ENCODE measurements at regions not wholly inside any gene's neighbourhood (a gene's known extent, or its start where the extent isn't known, plus 50 kb on each side); places are given as distances from the start of the nearest gene placed in this dataset.

DNA sequence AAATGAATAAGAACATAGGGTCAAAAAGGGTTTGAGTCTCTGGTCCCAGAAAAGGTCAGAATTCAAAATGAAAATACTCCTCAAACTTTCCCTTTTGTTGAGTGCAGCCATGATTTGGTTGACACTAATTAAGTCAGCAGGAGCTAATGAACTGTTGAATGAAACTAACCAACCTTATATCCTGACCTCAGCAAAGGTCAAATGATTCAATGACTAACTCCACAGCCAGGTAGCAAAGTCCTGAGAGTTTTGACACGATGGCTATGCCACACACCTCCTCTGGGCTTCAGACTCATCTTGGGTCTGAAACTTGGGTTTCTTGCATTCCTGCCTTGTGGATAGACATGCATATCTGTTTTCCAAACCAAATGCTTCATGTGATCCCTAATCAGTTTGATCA lies 172.3 kb downstream of the INO80D start:
- Mint-ChIP-seq H3K36me3 (no peaks in the 10 kb centered on the region), H3K9me3 (no peaks in the 10 kb centered on the region), H3K4me1 (ENCODE audit: low read depth) (no peaks in the 10 kb centered on the region), H3K27ac (no peak overlapping the region), H3K27me3 (peaks cover 10% of the 10 kb centered on the region), H3K4me3 (no peak overlapping the region)
- intact Hi-C loops (cut with micrococcal nuclease), result no loop called here
- ChIA-PET CTCF (no interaction called here), POLR2A (no interaction called here)
- DNase-seq, result no peak

DNA sequence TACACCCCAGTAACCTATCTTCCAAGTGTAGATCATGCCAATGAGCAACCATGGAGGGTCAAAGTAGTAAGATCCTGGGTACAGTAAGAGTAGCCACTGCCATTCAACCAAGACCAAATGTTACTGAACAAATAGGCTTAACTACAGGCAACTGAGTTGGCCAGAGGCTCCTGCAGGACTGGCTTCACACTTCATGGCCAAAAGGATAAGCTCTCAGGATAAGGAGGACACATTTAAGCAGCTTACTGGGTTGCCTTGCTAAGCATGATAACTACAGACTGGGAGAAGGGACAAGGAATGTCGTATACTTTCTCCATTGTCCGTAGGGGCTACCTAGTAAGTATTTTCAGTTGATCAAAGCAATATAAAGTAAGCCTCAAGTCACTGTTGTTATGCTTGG lies 174.7 kb downstream of the INO80D start:
- no peaks in the 10 kb centered on the region for H3K36me3 Mint-ChIP-seq
- no peak overlapping the region for H3K27ac Mint-ChIP-seq
- no peak for DNase-seq
- ChIA-PET CTCF (interaction anchor here (0.6 to 1.5 kb wide), 2 partner anchors 14 to 15 kb away, joined by 3 to 6 read pairs; no protein-coding TSS in a partner anchor), POLR2A (no interaction called here)
- intact Hi-C loops (cut with micrococcal nuclease), result no loop called here
- peaks cover 10% of the 10 kb centered on the region for H3K27me3 Mint-ChIP-seq
- no peaks in the 10 kb centered on the region for H3K4me1 Mint-ChIP-seq (ENCODE audit: low read depth)
- no peaks in the 10 kb centered on the region for H3K9me3 Mint-ChIP-seq
- no peak overlapping the region for H3K4me3 Mint-ChIP-seq

DNA sequence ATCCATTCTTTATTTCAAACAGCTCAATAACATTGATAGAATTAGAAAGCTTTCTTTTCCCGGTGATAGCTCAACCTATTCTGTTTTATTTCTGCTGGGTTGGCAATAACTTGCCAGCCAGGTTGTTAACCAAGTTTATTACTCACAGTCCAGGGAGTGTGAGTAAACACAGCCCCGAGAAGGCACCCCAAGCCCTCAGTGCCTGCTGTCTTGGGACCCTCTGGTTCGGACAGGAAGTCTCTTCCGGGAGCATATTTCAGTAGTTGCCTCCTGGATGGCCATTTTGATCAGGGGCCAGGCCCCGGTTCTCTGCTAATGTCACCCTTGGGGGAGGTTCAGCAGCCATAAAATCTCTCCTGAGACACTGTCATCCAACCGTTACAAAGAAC lies 176.8 kb downstream of the INO80D start:
- intact Hi-C loops (cut with micrococcal nuclease), result no loop called here
- H3K4me1 Mint-ChIP-seq (ENCODE audit: low read depth), result no peaks in the 10 kb centered on the region
- no peak overlapping the region for H3K27ac Mint-ChIP-seq
- POLR2A ChIA-PET, result no interaction called here
- H3K36me3 Mint-ChIP-seq, result no peaks in the 10 kb centered on the region
- peaks cover 16% of the 10 kb centered on the region for H3K27me3 Mint-ChIP-seq
- H3K9me3 Mint-ChIP-seq, result no peaks in the 10 kb centered on the region
- DNase-seq, result no peak
- H3K4me3 Mint-ChIP-seq, result no peak overlapping the region
- CTCF ChIA-PET, result no interaction called here

DNA sequence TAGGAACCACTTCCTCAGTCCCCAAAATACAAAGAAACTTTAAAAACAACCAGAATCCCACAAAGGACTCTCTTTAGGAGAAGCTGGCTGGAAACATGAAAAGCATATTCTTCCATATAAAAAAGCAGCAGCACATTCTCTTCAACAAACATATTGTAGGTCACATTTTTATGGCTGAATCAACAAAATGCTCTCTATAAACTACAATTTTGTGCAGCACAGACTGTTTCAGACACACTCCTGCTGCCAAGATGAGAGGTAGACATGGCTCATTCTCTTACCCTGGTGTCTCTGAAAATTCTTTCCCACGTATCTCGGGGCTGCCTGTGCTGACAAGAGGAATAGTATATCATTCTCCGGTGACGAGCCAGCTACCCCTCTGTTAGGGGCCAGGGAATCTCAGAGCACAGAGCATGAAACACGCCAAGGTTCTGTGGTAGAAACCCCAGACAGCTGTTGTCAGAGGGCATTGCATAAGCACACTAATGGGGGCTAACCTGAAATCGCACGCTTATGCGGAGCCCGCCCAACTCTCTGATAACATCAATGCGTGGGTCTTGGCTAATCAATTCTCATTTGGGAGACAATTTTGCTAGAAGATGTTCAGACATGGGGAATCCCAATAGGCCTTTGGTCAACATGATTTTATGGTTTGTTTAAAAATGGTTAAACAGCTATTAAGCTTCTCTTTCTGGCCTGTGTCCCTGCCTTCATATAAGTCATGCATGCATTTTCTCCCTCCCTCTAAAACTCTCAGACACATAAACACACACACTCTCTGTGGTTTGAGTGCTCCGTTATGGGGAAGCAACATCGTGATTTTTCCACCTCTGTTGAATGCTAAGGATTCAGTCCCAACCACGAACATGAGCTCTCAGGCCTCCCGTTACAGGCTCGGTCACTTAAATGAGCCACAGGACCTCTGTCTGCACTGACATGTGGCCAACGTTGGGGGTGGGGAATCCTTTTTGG lies 177.5 kb downstream of the INO80D start:
- intact Hi-C loops (cut with micrococcal nuclease), result no loop called here
- POLR2A ChIA-PET, result no interaction called here
- no peak overlapping the region for H3K27ac Mint-ChIP-seq
- no peaks in the 10 kb centered on the region for H3K9me3 Mint-ChIP-seq
- DNase-seq, result no peak
- H3K27me3 Mint-ChIP-seq, result peaks cover 16% of the 10 kb centered on the region
- H3K36me3 Mint-ChIP-seq, result no peaks in the 10 kb centered on the region
- H3K4me3 Mint-ChIP-seq, result no peak overlapping the region
- no peaks in the 10 kb centered on the region for H3K4me1 Mint-ChIP-seq (ENCODE audit: low read depth)
- CTCF ChIA-PET, result no interaction called here

DNA sequence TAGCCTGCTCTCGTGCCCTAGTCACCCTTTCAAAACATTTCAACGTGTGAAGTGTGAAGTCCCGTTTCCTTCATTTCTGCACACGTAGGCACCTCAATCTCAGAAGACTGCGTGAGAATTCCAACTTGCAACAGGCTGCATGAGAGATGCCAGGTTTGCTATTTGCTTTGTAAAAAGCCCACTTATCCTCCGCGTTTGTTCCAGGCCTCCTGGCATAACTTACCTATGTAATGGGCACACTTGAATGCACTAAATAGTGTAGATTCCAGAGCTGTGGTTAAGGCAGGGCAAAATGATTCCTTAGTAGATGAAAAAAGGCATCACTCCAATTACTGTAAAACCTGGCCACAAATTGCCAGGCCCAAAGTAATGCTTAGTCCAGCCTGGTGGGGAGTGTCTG lies 179.6 kb downstream of the INO80D start:
- ChIA-PET POLR2A (no interaction called here), CTCF (interaction anchor here (0.5 to 1.9 kb wide), 2 partner anchors 17 to 147 kb away, joined by 3 to 5 read pairs; no protein-coding TSS in a partner anchor)
- DNase-seq, result no peak
- no peaks in the 10 kb centered on the region for H3K4me1 Mint-ChIP-seq (ENCODE audit: low read depth)
- peaks cover 14% of the 10 kb centered on the region for H3K27me3 Mint-ChIP-seq
- no peaks in the 10 kb centered on the region for H3K36me3 Mint-ChIP-seq
- no peak overlapping the region for H3K27ac Mint-ChIP-seq
- no peaks in the 10 kb centered on the region for H3K9me3 Mint-ChIP-seq
- no peak overlapping the region for H3K4me3 Mint-ChIP-seq
- intact Hi-C loops (cut with micrococcal nuclease), result no loop called here

DNA sequence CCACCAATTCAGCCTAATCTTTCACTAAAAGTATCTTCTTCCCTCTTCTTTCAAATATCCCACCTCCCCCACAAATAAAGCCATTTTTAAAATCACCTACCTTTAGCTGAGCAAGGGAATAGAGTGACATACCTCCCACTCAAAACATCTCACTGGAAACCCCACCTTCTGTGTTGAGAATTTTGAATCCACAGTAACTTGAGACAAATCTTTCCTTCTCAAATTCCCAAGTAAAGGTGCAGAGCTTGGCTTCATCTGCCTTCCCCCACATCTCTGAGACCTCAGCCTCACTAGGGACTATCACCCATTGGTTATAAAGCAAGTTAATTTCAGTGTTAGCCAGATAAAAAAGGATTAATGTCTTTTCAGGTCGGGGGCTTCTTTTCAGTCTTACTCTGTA lies 180.4 kb downstream of the INO80D start:
- no peak overlapping the region for H3K27ac Mint-ChIP-seq
- CTCF ChIA-PET, result interaction anchor here (0.7 to 1.9 kb wide), 2 partner anchors 18 to 245 kb away, joined by 3 to 5 read pairs; no protein-coding TSS in a partner anchor
- no peak overlapping the region for H3K4me3 Mint-ChIP-seq
- peaks cover 11% of the 10 kb centered on the region for H3K27me3 Mint-ChIP-seq
- intact Hi-C loops (cut with micrococcal nuclease), result no loop called here
- no peaks in the 10 kb centered on the region for H3K9me3 Mint-ChIP-seq
- no peaks in the 10 kb centered on the region for H3K36me3 Mint-ChIP-seq
- H3K4me1 Mint-ChIP-seq (ENCODE audit: low read depth), result no peaks in the 10 kb centered on the region
- no peak for DNase-seq
- POLR2A ChIA-PET, result no interaction called here

DNA sequence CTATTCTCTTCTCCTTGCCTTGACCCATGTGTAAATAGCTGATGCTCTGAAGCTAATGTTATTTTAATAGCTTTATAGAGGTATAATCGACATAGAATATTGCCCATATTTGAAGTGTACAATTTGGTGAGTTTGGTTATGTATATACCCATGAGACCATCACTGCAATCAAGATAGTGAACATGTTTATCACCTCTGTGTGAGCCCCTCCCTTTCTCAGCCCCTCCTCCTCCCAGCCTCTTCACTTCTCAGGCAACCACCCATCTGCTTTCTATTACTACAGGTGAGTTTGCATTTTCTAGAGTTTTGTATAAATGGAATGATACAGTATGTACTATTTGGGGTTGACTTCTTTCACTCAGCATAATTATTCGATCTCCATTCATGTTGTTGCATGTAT lies 181.1 kb downstream of the INO80D start:
- no peak for DNase-seq
- Mint-ChIP-seq H3K4me1 (ENCODE audit: low read depth) (no peaks in the 10 kb centered on the region), H3K27ac (no peak overlapping the region), H3K4me3 (no peak overlapping the region), H3K36me3 (no peaks in the 10 kb centered on the region), H3K9me3 (no peaks in the 10 kb centered on the region), H3K27me3 (peaks cover 8% of the 10 kb centered on the region)
- ChIA-PET POLR2A (no interaction called here), CTCF (interaction anchor here (0.7 to 1.9 kb wide), 2 partner anchors 19 to 244 kb away, joined by 3 to 5 read pairs; no protein-coding TSS in a partner anchor)
- intact Hi-C loops (cut with micrococcal nuclease), result no loop called here

DNA sequence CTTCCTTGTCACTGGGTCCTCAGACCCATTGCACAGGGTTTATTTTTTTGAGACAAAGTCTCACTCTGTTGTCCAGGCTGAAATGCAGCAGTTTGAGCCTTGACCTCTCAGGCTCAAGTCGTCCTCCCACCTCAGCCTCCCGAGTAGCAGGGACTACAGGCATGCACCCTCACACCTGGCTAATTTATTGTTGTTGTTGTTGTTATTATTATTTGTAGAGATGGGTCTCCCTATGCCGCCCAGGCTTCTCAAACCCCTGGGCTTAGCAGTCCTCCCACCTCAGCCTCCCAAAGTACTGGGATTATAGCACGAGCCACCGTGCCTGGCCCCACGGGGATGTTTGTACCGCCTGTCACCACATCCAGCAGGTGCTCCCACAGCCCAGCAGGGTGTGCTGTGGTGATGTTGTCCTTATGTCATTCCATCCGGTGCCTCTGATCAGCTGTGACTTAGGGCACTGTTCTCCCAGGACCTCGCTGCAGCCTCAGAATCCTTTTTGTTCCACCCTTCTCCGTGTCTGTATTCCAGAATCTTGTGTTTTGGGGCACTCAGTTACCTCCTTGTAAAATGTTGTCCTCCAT lies 182.3 kb downstream of the INO80D start:
- no peak overlapping the region for H3K27ac Mint-ChIP-seq
- ChIA-PET CTCF (interaction anchor here (2.0 kb wide), 1 partner anchor 23 kb away, joined by 9 read pairs; no protein-coding TSS in a partner anchor), POLR2A (no interaction called here)
- H3K4me3 Mint-ChIP-seq, result no peak overlapping the region
- peak; percentile 22 for DNase-seq
- intact Hi-C loops (cut with micrococcal nuclease), result no loop called here
- H3K4me1 Mint-ChIP-seq (ENCODE audit: low read depth), result no peaks in the 10 kb centered on the region
- H3K9me3 Mint-ChIP-seq, result peaks cover 11% of the 10 kb centered on the region
- no peaks in the 10 kb centered on the region for H3K36me3 Mint-ChIP-seq
- H3K27me3 Mint-ChIP-seq, result peaks cover 7% of the 10 kb centered on the region

DNA sequence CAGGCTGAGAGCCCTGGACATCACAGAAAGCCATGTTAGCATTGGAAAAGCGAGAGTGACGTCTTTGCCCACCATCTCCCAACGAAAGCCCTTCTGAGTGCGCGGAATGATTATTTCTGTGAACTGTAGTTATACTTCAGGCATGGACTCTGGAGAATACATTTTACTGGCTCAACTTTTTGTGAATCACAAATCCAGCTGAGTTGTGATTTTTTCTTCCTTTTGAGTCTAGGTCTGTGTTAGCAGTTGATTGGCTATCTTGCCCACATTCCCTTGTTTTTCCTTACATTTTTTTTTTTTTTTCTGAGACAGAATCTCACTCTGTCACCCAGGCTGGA lies 183.1 kb downstream of the INO80D start:
- intact Hi-C loops (cut with micrococcal nuclease), result no loop called here
- no peak overlapping the region for H3K27ac Mint-ChIP-seq
- H3K4me3 Mint-ChIP-seq, result no peak overlapping the region
- CTCF ChIA-PET, result interaction anchor here (0.7 to 2.0 kb wide), 4 partner anchors 14 to 43 kb away, joined by 3 to 9 read pairs (median 6); no protein-coding TSS in a partner anchor
- H3K27me3 Mint-ChIP-seq, result peaks cover 9% of the 10 kb centered on the region
- no peak for DNase-seq
- H3K36me3 Mint-ChIP-seq, result no peaks in the 10 kb centered on the region
- POLR2A ChIA-PET, result no interaction called here
- H3K9me3 Mint-ChIP-seq, result peaks cover 13% of the 10 kb centered on the region
- no peaks in the 10 kb centered on the region for H3K4me1 Mint-ChIP-seq (ENCODE audit: low read depth)

DNA sequence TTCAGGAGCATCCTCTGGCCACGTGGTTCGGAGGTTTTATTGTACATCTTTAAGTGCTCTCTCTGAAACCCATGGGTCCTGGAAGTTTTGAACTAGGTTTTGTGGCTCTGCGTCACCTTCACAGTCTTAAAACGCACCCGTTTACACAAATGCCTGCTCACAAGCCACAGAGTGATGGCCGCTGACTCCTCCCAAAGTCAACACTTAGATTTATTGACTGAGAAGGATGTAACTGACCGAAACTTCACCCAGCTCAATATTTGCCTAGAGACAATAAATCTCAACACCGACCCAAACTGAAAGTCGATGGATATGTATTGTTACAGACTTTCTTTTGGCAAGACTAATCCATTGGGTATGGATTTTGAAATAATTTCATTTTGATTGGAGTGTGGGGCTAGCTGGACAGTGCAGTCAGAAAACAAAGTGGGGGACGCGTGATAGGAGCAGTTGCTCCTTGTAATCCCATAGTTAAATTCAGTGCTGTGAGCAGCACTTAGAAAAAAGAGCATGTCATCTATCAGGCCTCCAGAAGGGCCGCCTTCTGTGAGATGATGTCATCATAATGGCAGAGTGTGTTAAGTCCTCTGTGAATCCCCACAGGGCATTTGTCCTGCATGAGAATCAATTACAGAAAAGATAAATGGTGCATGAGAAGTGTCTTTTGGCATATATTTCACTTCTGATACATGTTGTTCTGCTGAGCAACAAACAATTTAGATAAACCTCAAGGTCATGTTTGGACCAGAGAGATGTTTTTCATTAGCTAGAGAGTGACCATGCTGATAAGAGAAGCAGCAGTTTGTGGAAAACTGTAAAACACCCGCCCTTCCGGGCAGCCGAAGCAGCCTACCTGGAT lies 183.7 kb downstream of the INO80D start:
- H3K9me3 Mint-ChIP-seq, result peaks cover 13% of the 10 kb centered on the region
- no peak overlapping the region for H3K4me3 Mint-ChIP-seq
- no peak for DNase-seq
- H3K27ac Mint-ChIP-seq, result no peak overlapping the region
- POLR2A ChIA-PET, result no interaction called here
- intact Hi-C loops (cut with micrococcal nuclease), result no loop called here
- CTCF ChIA-PET, result interaction anchor here (0.7 to 2.0 kb wide), 4 partner anchors 13 to 43 kb away, joined by 3 to 9 read pairs (median 6); no protein-coding TSS in a partner anchor
- peaks cover 9% of the 10 kb centered on the region for H3K27me3 Mint-ChIP-seq
- no peaks in the 10 kb centered on the region for H3K36me3 Mint-ChIP-seq
- no peaks in the 10 kb centered on the region for H3K4me1 Mint-ChIP-seq (ENCODE audit: low read depth)

DNA sequence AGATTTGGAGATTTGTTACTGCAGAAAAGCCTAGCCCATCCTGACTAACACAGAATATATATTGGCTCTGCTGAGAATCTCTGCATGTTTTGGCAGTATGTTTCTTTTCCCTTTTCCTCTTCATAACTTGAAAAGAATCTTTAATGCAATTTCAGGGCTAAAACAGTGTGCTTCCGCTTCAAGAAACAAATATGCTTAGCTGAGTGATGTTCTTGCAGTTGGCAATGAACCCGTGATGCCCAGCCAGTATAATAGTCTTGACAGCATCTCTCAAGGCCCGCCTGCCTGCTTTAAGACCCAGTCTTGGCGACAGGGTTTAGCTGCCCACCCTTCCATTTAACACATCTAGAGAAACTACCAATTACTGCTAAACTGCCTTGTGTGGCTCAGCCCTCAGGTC lies 184.5 kb downstream of the INO80D start:
- ChIA-PET POLR2A (no interaction called here), CTCF (interaction anchor here (1.4 kb wide), 1 partner anchor 12 kb away, joined by 3 read pairs; no protein-coding TSS in a partner anchor)
- Mint-ChIP-seq H3K27me3 (peaks cover 9% of the 10 kb centered on the region), H3K4me3 (no peak overlapping the region), H3K4me1 (ENCODE audit: low read depth) (no peaks in the 10 kb centered on the region), H3K36me3 (no peaks in the 10 kb centered on the region), H3K27ac (no peak overlapping the region), H3K9me3 (peaks cover 13% of the 10 kb centered on the region)
- intact Hi-C loops (cut with micrococcal nuclease), result no loop called here
- DNase-seq, result no peak

DNA sequence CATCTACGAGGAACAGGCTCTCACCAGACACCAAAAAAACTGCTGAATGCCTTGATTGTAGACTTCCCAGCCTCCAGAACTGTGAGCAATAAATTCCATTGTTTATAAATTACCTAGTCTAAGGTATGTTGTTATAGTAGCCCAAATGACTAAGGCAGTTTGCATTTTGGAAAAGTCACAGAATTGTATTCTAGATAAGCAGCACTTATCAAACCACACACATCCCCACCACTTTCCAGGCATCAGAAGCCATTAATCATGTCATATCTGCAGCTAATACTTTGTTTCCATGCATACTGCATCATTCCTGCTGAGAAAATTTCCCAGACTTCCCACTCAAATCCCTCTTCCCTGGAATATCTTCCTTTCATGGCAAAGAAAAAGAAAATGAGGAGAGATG lies 187.2 kb downstream of the INO80D start:
- Mint-ChIP-seq H3K4me3 (no peak overlapping the region), H3K9me3 (peaks cover 13% of the 10 kb centered on the region), H3K27ac (no peak overlapping the region), H3K27me3 (peaks cover 9% of the 10 kb centered on the region), H3K36me3 (no peaks in the 10 kb centered on the region), H3K4me1 (ENCODE audit: low read depth) (no peaks in the 10 kb centered on the region)
- CTCF ChIA-PET, result no interaction called here
- intact Hi-C loops (cut with micrococcal nuclease), result no loop called here
- no peak for DNase-seq
- POLR2A ChIA-PET, result no interaction called here
